ENCODE measurements at regions not wholly inside any gene's neighbourhood (a gene's known extent, or its start where the extent isn't known, plus 50 kb on each side); places are given as distances from the start of the nearest gene placed in this dataset.

DNA sequence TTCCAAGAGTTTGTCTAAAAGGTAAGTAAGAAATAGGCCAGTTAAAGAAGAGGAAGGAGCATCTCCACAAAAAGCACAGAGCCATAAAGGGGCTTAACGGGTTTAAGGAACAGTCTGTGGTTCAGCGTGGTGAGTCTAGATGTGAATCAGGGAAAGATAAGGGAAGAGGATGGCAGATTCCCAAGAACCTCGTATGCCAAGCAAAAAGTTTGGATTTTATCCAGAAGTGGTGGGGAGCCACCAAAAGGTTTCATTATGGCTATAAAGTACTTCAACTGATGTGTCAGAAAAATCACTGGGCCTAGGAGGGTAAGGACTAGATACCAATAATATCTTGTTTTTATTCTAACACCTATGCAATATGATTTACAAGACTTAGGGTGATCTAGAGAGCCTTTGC is 161.9 kb upstream of the PTER start (continued):
- TF ChIP-seq ZNF274 (IDR thresholded peaks at IDR 0.05; ENCODE audit: insufficient read depth, insufficient read length) (no peak), ZNF622 (IDR thresholded peaks at IDR 0.05) (no peak), SP1 (IDR thresholded peaks at IDR 0.05; ENCODE audit: low read depth, low read length) (no peak), MTA3 (IDR thresholded peaks at IDR 0.05; ENCODE audit: borderline replicate concordance, low read length) (no peak), RCOR1 (conservative IDR thresholded peaks at IDR 0.05; ENCODE audit: low read depth, low read length) (no peak), TCF7 (IDR thresholded peaks at IDR 0.05; ENCODE audit: borderline replicate concordance) (no peak)
- TF ChIP-seq, protein P1, sequence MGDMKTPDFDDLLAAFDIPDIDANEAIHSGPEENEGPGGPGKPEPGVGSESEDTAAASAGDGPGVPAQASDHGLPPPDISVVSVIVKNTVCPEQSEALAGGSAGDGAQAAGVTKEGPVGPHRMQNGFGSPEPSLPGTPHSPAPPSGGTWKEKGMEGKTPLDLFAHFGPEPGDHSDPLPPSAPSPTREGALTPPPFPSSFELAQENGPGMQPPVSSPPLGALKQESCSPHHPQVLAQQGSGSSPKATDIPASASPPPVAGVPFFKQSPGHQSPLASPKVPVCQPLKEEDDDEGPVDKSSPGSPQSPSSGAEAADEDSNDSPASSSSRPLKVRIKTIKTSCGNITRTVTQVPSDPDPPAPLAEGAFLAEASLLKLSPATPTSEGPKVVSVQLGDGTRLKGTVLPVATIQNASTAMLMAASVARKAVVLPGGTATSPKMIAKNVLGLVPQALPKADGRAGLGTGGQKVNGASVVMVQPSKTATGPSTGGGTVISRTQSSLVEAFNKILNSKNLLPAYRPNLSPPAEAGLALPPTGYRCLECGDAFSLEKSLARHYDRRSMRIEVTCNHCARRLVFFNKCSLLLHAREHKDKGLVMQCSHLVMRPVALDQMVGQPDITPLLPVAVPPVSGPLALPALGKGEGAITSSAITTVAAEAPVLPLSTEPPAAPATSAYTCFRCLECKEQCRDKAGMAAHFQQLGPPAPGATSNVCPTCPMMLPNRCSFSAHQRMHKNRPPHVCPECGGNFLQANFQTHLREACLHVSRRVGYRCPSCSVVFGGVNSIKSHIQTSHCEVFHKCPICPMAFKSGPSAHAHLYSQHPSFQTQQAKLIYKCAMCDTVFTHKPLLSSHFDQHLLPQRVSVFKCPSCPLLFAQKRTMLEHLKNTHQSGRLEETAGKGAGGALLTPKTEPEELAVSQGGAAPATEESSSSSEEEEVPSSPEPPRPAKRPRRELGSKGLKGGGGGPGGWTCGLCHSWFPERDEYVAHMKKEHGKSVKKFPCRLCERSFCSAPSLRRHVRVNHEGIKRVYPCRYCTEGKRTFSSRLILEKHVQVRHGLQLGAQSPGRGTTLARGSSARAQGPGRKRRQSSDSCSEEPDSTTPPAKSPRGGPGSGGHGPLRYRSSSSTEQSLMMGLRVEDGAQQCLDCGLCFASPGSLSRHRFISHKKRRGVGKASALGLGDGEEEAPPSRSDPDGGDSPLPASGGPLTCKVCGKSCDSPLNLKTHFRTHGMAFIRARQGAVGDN (IDR thresholded peaks at IDR 0.05), result no peak

DNA sequence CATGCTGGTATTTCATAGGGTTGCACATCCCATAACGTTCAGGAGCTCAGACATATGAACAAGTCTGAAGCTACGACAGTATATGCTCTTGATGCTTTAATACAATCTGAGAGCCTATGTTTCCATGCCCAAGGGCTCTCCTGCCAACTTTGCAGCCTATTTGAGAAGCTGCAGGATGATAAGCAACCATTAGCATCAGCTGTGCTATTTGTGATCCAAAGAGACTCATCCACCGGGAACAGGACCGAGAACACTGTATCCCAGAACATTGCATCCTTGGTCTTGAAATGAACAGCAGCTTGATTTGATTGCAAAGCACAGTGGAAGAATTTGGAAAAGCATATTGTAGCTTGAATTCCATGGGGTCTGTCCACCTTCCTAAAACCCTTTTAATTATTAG is 156.2 kb upstream of the PTER start:
- Histone ChIP-seq H4K20me1 (ENCODE audit: control insufficient read depth, insufficient read depth) (no peaks in the 10 kb centered on the region), H3K9ac (ENCODE audit: control insufficient read depth, insufficient read depth, low read length) (no peak overlapping the region), H3K4me3 (no peak overlapping the region), H3K4me2 (ENCODE audit: control insufficient read depth, insufficient read depth) (no peak overlapping the region), H3K27ac (ENCODE audit: control insufficient read depth, insufficient read depth) (no peak overlapping the region), H2AFZ (ENCODE audit: control insufficient read depth, low read depth, low read length) (no peak overlapping the region), H3K27me3 (replicated peaks in 1 of 2; ENCODE audit: control insufficient read depth in 2 of 2, insufficient read depth in 2 of 2, low read length in 1 of 2) (no peaks in the 10 kb centered on the region), H3K79me2 (ENCODE audit: control insufficient read depth, insufficient read depth, low read length) (no peaks in the 10 kb centered on the region), H3K4me1 (ENCODE audit: control insufficient read depth, insufficient read depth, low read length) (no peaks in the 10 kb centered on the region), H3K36me3 (ENCODE audit: control insufficient read depth in 2 of 2, insufficient read depth in 2 of 2, low read length in 1 of 2) (no peaks in the 10 kb centered on the region; a peak in 1 of 4 replicates), H3K9me3 (replicated peaks; ENCODE audit: control insufficient read depth, insufficient read depth, low read length) (no peaks in the 10 kb centered on the region)
- ChIA-PET RAD21 (ENCODE audit: unreplicated experiment) (no interaction called here), CTCF (interaction anchor here (1.5 kb wide), 1 partner anchor 452 kb away, joined by 3 read pairs; no protein-coding TSS in a partner anchor), POLR2A (no interaction called here), SMC1A (ENCODE audit: uncharacterized antibody, unreplicated experiment) (interaction anchor here (0.6 to 1.5 kb wide), 3 partner anchors 32 to 91 kb away, joined by 3 to 4 read pairs (median 3); no protein-coding TSS in a partner anchor)
- intact Hi-C loops (cut with micrococcal nuclease; ENCODE audit: unreplicated experiment), result no loop called here
- in situ Hi-C loops (cut with MboI), result no loop called here
- 42% methylated on average over 4 of the region's 4 CpGs for WGBS (ENCODE audit: insufficient coverage, insufficient replicate concordance, low lambda C conversion rate, missing lambda C conversion rate)
- no peak for ATAC-seq
- BruUV-seq (replicated peaks), result no TSS peak
- FAIRE-seq, result no peak
- no peak for DNase-seq (ENCODE audit: low read depth, low spot score)
- TF ChIP-seq ZNF207 (IDR thresholded peaks at IDR 0.05; ENCODE audit: borderline replicate concordance) (no peak), GATAD2B (conservative IDR thresholded peaks at IDR 0.05; ENCODE audit: low read depth) (no peak), CHD2 (IDR thresholded peaks at IDR 0.05; ENCODE audit: borderline replicate concordance, low read depth, low read length) (no peak), MEF2A (IDR thresholded peaks at IDR 0.05; ENCODE audit: insufficient read depth, low read depth, low read length) (no peak), EZH2 (IDR thresholded peaks at IDR 0.05; ENCODE audit: borderline replicate concordance, control insufficient read depth, low read depth, low read length) (no peak), WRNIP1 (IDR thresholded peaks at IDR 0.05; ENCODE audit: borderline replicate concordance, low read depth, low read length) (no peak), TAF1 (IDR thresholded peaks at IDR 0.05; ENCODE audit: borderline replicate concordance, low read depth, low read length) (no peak), CBFB (IDR thresholded peaks at IDR 0.05; ENCODE audit: low read depth) (no peak), POLR2AphosphoS5 (IDR thresholded peaks at IDR 0.05; ENCODE audit: low read length) (no peak), POLR2AphosphoS2 (IDR thresholded peaks at IDR 0.05; ENCODE audit: low read depth, low read length) (no peak)
- TF ChIP-seq, protein P2, sequence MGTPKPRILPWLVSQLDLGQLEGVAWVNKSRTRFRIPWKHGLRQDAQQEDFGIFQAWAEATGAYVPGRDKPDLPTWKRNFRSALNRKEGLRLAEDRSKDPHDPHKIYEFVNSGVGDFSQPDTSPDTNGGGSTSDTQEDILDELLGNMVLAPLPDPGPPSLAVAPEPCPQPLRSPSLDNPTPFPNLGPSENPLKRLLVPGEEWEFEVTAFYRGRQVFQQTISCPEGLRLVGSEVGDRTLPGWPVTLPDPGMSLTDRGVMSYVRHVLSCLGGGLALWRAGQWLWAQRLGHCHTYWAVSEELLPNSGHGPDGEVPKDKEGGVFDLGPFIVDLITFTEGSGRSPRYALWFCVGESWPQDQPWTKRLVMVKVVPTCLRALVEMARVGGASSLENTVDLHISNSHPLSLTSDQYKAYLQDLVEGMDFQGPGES (IDR thresholded peaks at IDR 0.05), result no peak
- TF ChIP-seq, protein P3, sequence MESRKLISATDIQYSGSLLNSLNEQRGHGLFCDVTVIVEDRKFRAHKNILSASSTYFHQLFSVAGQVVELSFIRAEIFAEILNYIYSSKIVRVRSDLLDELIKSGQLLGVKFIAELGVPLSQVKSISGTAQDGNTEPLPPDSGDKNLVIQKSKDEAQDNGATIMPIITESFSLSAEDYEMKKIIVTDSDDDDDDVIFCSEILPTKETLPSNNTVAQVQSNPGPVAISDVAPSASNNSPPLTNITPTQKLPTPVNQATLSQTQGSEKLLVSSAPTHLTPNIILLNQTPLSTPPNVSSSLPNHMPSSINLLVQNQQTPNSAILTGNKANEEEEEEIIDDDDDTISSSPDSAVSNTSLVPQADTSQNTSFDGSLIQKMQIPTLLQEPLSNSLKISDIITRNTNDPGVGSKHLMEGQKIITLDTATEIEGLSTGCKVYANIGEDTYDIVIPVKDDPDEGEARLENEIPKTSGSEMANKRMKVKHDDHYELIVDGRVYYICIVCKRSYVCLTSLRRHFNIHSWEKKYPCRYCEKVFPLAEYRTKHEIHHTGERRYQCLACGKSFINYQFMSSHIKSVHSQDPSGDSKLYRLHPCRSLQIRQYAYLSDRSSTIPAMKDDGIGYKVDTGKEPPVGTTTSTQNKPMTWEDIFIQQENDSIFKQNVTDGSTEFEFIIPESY (IDR thresholded peaks at IDR 0.05), result no peak

Measured in GM12878 (cell line).